NOMO-1 treated with dmso at 0.1 percent for 144 hours (cell line): ENCODE measurements at regions not wholly inside any gene's neighbourhood (a gene's known extent, or its start where the extent isn't known, plus 50 kb on each side); places are given as distances from the start of the nearest gene placed in this dataset.
"Not testable (repeated sequence)": the region's sequence is repeated elsewhere in the genome, so short reads cannot be mapped to it uniquely, and the experiment has no call there.

Source experiments
- DNase-seq: peaks from one replicate; lab custom pipeline; 2025; ENCODE audit not compliant: unreplicated experiment; lab: John Stamatoyannopoulos, UW

GRCh38 chr6:15088904-15089568, 156.8 kb upstream of the JARID2 start:
- no peak for DNase-seq

GRCh38 chr6:15089569-15090144, 156.2 kb upstream of the JARID2 start:
- no peak for DNase-seq

- DNase-seq: no peak
Observed at GRCh38 chr6:15090145-15090579, 155.7 kb upstream of the JARID2 start.

GRCh38 chr6:15090745-15091384, 155.0 kb upstream of the JARID2 start:
- DNase-seq: no peak

- no peak for DNase-seq
Observed at GRCh38 chr6:15096894-15097837, 148.7 kb upstream of the JARID2 start.

GRCh38 chr6:15101130-15101529, 144.7 kb upstream of the JARID2 start:
- DNase-seq: no peak

GRCh38 chr6:15102241-15102640, 143.6 kb upstream of the JARID2 start:
- no peak for DNase-seq

- DNase-seq: no peak
Observed at GRCh38 chr6:15106958-15107643, 138.8 kb upstream of the JARID2 start.

GRCh38 chr6:15107644-15108382, 138.1 kb upstream of the JARID2 start:
- DNase-seq: no peak

- DNase-seq: no peak
Observed at GRCh38 chr6:15108383-15108715, 137.5 kb upstream of the JARID2 start.

GRCh38 chr6:15109338-15110090, 136.4 kb upstream of the JARID2 start:
- DNase-seq: peak; percentile 67

GRCh38 chr6:15110726-15111354, 135.0 kb upstream of the JARID2 start:
- no peak for DNase-seq

- DNase-seq: not testable (repeated sequence)
Observed at GRCh38 chr6:15111576-15111975, 134.3 kb upstream of the JARID2 start.

- DNase-seq: no peak
Observed at GRCh38 chr6:15113587-15113986, 132.3 kb upstream of the JARID2 start.

- no peak for DNase-seq
Observed at GRCh38 chr6:15114061-15114460, 131.8 kb upstream of the JARID2 start.

- DNase-seq: no peak
Observed at GRCh38 chr6:15116889-15117288, 129.0 kb upstream of the JARID2 start.

- DNase-seq: no peak
Observed at GRCh38 chr6:15121443-15121842, 124.4 kb upstream of the JARID2 start.

- DNase-seq: no peak
Observed at GRCh38 chr6:15121977-15122550, 123.8 kb upstream of the JARID2 start.

- no peak for DNase-seq
Observed at GRCh38 chr6:15129887-15130286, 116.0 kb upstream of the JARID2 start.
